LNCAP (cell line): ENCODE measurements at regions not wholly inside any gene's neighbourhood (a gene's known extent, or its start where the extent isn't known, plus 50 kb on each side); places are given as distances from the start of the nearest gene placed in this dataset.

Source experiments
- CTCF ChIP-seq: fragments of 450-650 bp; IDR thresholded peaks from 2 replicates; pipeline ENCODE4 v1.5.1; 2017; ENCODE audit warnings: mild to moderate bottlenecking

GRCh38 chr14:44612002-44612401, 104.9 kb upstream of the FSCB start:
- TF ChIP-seq CTCF = no peak

- TF ChIP-seq CTCF = no peak
These were observed 102.9 kb upstream of the FSCB start for GRCh38 chr14:44609876-44610510.

GRCh38 chr14:44609201-44609600, 102.1 kb upstream of the FSCB start:
- TF ChIP-seq CTCF = no peak

- TF ChIP-seq CTCF = no peak
These were observed 100.6 kb upstream of the FSCB start for GRCh38 chr14:44607701-44608100.

- no peak for TF ChIP-seq CTCF
These were observed 99.5 kb upstream of the FSCB start for GRCh38 chr14:44606576-44606975.

GRCh38 chr14:44589180-44589579, 82.1 kb upstream of the FSCB start:
- TF ChIP-seq CTCF = no peak

- TF ChIP-seq CTCF = no peak
These were observed 79.8 kb upstream of the FSCB start for GRCh38 chr14:44586910-44587309.

- no peak for TF ChIP-seq CTCF
These were observed 69.3 kb upstream of the FSCB start for GRCh38 chr14:44576356-44576755.
